GM20000 (cell line): ENCODE measurements at regions not wholly inside any gene's neighbourhood (a gene's known extent, or its start where the extent isn't known, plus 50 kb on each side); places are given as distances from the start of the nearest gene placed in this dataset.

Experiments used
- DNase-seq: peaks from one replicate; pipeline ENCODE4 v3.0.0; 2012; ENCODE audit warnings: low spot score
- TF ChIP-seq, protein P1 (sequence below): IDR thresholded peaks from 2 replicates; pipeline ENCODE4 v1.5.1; 2012; ENCODE audit warnings: mild to moderate bottlenecking, control low read depth; ENCODE audit errors: extremely low read depth, missing control alignments

GRCh38 chr2:236764716-236765115, 195.1 kb downstream of the ACKR3 start:
- no peak for DNase-seq

DNA sequence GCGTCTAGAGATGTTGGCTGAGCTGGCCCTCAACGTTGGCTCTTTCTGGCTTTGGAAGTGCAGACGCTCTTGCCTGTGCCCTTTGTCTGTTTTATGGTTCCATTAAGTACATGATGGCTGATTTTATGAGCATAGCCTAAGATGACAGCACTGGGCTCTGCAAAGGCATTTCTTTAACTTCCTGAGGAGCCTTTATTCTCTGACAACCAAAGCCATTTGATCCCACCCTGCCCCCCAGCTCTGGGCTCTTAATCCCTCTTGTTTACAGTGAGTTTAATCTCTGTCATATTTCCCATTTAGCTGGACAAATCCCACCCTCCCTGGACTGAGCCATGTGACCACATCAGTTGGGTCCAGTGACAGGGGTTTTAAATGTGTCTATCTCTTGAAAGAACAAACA, 195.9 kb downstream of the ACKR3 start:
- DNase-seq: no peak
- TF ChIP-seq, protein P1, sequence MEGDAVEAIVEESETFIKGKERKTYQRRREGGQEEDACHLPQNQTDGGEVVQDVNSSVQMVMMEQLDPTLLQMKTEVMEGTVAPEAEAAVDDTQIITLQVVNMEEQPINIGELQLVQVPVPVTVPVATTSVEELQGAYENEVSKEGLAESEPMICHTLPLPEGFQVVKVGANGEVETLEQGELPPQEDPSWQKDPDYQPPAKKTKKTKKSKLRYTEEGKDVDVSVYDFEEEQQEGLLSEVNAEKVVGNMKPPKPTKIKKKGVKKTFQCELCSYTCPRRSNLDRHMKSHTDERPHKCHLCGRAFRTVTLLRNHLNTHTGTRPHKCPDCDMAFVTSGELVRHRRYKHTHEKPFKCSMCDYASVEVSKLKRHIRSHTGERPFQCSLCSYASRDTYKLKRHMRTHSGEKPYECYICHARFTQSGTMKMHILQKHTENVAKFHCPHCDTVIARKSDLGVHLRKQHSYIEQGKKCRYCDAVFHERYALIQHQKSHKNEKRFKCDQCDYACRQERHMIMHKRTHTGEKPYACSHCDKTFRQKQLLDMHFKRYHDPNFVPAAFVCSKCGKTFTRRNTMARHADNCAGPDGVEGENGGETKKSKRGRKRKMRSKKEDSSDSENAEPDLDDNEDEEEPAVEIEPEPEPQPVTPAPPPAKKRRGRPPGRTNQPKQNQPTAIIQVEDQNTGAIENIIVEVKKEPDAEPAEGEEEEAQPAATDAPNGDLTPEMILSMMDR: no peak

More at GRCh38 chr2:236764716-236765115, 195.1 kb downstream of the ACKR3 start:
- TF ChIP-seq, protein P1: no peak

GRCh38 chr2:236766850-236767249, 197.2 kb downstream of the ACKR3 start:
- DNase-seq: no peak
- TF ChIP-seq, protein P1: no peak

DNA sequence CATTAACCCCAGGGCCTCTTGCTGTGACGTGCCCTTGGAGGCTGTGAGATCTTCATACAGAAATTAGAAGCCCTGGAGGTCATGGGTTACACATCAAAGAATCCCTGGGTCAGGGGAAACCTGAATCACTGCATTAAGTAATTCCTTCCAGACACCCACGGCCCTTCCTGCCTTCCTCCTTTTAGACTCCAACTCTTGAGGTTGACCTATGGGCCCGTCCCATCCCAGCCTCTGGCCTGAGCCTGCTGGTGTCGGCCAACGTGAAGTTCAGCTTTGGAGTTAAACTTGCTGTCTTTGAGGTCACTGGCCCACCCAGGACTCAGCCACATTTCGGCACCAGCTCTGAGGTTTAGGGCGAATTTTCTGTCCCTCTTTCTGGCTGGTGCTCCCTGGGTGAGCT, 198.3 kb downstream of the ACKR3 start:
- TF ChIP-seq, protein P1: no peak
- no peak for DNase-seq

DNA sequence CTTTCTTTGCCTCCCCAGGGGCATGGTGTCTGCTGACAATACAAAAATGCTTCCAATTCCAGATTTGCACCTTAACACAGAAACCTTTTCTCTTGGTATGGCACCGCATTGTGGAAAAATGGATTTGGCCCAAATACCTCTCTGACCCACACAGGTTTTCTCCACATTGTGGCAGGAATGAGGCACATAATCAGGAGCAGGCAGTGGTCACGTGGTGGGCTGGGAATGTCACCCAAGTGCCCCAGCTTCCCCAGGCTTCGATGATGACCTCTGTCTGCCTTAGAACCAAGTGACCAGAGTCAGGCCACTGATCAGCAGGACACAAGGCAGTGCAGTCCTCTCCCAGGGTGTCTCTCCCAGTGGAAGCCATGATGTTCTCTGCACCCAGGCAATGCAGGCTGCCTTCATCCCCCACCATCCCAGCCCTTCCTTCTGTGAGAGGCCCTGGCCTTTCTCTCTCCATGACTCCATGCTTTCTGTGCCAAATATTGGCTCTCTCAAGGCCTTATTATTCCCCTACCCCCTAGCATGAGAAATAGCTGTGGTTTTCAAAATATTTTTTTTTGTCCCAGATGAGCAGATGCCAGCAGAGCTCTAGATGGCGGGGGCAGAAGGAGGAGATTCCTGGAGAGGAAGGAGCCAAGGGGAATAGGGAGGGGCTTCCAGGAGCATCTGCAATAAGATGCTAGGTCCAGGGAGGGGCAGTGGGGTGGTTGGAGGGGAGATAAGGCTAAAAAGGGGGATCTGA, 198.9 kb downstream of the ACKR3 start:
- TF ChIP-seq, protein P1: no peak

GRCh38 chr2:236769981-236770671, 200.5 kb downstream of the ACKR3 start:
- TF ChIP-seq, protein P1: no peak
- DNase-seq: no peak

More for the DNA sequence above, 198.9 kb downstream of the ACKR3 start:
- DNase-seq: no peak

DNA sequence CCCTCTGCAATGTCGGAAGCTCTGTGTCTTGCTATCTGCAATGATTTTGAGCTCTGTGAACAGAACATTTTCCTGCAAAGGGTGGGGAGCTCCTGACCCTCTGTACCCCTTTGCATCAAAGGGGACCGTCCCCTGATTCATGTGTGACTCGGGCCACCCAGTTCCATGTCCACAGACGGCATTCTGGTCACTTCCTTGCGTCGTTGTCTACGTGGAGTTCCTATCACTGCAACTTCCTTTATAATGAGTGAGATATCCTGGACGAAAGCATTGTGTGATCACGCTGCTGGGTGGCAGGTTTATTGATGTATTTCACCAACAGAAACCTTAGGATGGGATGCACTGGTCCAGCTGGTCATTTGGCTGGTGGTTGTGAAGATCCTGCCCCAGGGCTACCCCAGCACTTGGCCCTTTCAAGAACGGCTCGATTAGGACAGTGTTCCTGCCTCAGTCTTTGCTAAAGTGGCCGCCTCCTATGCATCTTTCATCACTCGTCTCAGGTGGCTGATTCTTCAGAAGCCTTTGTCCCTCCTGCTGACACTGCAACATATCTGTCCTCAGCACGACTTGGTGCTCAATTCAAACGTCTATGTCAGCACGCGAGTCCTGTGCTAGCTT, 202.7 kb downstream of the ACKR3 start:
- no peak for DNase-seq
- TF ChIP-seq, protein P1: no peak
